Activated CD8-positive, alpha-beta T cell treated with anti-CD3 and anti-CD28 coated beads for 36 hours (primary cell): ENCODE measurements at regions not wholly inside any gene's neighbourhood (a gene's known extent, or its start where the extent isn't known, plus 50 kb on each side); places are given as distances from the start of the nearest gene placed in this dataset.

Source experiments
- ATAC-seq: fragments of 200-7000 bp; cut with Tn5 transposase; one replicate; pipeline ENCODE4 v1.10.0; 2021; ENCODE audit warnings: mild to moderate bottlenecking, moderate library complexity
- CTCF ChIA-PET: fragments of 350-600 bp; sonication (Branson Sonifier 250); formaldehyde crosslinking; loops from one replicate; lab custom pipeline; 2021; ENCODE audit warnings: antibody characterized with exemption; lab: Charles Lee
- POLR2A ChIA-PET: fragments of 350-600 bp; sonication (Branson Sonifier 250); formaldehyde crosslinking; loops from one replicate; lab custom pipeline; 2021; ENCODE audit warnings: antibody characterized with exemption; lab: Charles Lee
- DNase-seq: peaks from one replicate; pipeline ENCODE4 v3.0.0-alpha.2; 2020
- H3K27ac Mint-ChIP-seq: one replicate; pipeline ENCODE4 v1.8.0; 2021; ENCODE audit warnings: mild to moderate bottlenecking, mixed read lengths
- H3K27me3 Mint-ChIP-seq: one replicate; pipeline ENCODE4 v1.8.0; 2021; ENCODE audit warnings: mixed read lengths
- H3K36me3 Mint-ChIP-seq: one replicate; pipeline ENCODE4 v1.8.0; 2021; ENCODE audit warnings: low read depth, mixed read lengths
- H3K4me1 Mint-ChIP-seq: one replicate; pipeline ENCODE4 v1.8.0; 2021; ENCODE audit warnings: low read depth, mixed read lengths
- H3K4me3 Mint-ChIP-seq: one replicate; pipeline ENCODE4 v1.8.0; 2021; ENCODE audit warnings: mild to moderate bottlenecking, moderate library complexity, mixed read lengths
- H3K9me3 Mint-ChIP-seq: one replicate; pipeline ENCODE4 v1.8.0; 2021; ENCODE audit warnings: mixed read lengths
- intact Hi-C: fragments of 100-400 bp; cut with micrococcal nuclease; formaldehyde crosslinking; loops from one replicate; pipeline ENCODE4 v1.10.0; 2022
- TF ChIP-seq, protein P1 (sequence below): fragments of 200-600 bp; IDR thresholded peaks from one replicate; pipeline ENCODE4 v1.8.0; 2022; ENCODE audit warnings: antibody characterized with exemption, mild to moderate bottlenecking

DNA sequence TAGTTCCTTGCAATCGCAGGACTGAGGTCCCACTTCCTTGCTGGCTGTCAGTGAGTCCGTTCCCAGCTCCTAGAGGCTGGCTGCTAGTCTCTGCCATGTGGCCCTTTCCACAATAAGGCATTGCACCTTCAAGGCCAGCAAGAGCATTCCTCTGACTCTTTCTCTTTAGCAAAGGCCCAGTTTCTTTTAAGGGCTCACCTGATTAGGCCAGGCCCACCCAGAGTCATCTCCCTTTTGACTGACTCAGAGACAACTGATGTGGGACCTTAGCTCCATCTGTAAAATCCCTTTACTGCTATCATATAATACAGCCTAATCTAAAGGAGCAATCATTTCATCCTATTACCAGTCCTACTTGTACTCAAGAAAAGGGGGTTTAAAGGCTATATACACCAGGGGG is 278.2 kb downstream of the SLC4A3 start:
- no peaks in the 10 kb centered on the region for H3K9me3 Mint-ChIP-seq
- intact Hi-C loops = no loop called here
- H3K4me3 Mint-ChIP-seq = no peak overlapping the region
- DNase-seq (no peak), ATAC-seq (no peak)
- H3K27ac Mint-ChIP-seq = no peak overlapping the region
- TF ChIP-seq, protein P1, sequence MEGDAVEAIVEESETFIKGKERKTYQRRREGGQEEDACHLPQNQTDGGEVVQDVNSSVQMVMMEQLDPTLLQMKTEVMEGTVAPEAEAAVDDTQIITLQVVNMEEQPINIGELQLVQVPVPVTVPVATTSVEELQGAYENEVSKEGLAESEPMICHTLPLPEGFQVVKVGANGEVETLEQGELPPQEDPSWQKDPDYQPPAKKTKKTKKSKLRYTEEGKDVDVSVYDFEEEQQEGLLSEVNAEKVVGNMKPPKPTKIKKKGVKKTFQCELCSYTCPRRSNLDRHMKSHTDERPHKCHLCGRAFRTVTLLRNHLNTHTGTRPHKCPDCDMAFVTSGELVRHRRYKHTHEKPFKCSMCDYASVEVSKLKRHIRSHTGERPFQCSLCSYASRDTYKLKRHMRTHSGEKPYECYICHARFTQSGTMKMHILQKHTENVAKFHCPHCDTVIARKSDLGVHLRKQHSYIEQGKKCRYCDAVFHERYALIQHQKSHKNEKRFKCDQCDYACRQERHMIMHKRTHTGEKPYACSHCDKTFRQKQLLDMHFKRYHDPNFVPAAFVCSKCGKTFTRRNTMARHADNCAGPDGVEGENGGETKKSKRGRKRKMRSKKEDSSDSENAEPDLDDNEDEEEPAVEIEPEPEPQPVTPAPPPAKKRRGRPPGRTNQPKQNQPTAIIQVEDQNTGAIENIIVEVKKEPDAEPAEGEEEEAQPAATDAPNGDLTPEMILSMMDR = no peak
- no peaks in the 10 kb centered on the region for H3K36me3 Mint-ChIP-seq
- no peaks in the 10 kb centered on the region for H3K4me1 Mint-ChIP-seq
- ChIA-PET POLR2A (no interaction called here), CTCF (no interaction called here)
- no peaks in the 10 kb centered on the region for H3K27me3 Mint-ChIP-seq

DNA sequence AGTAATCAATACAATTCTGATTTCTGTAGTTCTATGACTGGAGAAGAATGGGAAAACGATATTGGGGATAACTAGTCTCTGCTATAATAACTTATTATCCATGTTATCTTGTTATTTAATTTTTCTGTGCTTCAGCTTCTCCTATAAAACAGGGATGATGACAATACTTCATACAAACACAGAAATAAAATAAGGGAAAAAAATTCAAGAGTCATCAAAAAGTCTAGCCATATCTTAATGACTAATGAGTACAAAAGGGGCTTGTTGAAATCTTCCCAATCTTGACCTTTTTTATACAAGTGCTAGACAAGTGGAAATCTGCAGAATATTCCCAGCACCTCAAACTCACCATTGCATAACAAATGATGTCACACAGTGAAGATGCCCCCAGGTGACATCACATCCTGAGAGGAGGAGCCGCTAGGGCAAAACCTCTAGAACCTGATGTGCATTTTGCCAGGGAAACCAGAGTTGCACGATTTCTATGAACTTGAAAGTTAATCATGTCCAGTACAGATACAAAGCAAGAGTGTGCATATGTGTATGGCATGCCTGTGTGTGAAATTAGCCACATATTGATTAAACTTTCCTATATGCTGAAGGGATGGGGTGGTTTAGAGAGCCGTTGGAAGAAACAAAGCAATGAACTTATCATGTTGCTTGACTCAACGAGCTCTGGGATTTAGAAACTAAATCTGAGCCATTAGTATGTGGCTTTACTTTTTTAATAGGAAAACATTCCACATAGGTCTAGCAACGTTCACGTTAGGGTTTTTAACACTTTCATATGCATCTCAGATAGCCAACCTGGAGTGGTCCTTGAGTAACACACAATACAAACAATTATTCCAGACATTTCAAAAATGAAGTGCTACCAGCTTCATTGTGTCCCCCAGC is 278.9 kb downstream of the SLC4A3 start:
- Mint-ChIP-seq H3K27ac (no peak overlapping the region), H3K4me1 (no peaks in the 10 kb centered on the region), H3K4me3 (no peak overlapping the region), H3K36me3 (no peaks in the 10 kb centered on the region), H3K9me3 (no peaks in the 10 kb centered on the region), H3K27me3 (no peaks in the 10 kb centered on the region)
- ATAC-seq (no peak), DNase-seq (no peak)
- TF ChIP-seq, protein P1 = no peak
- intact Hi-C loops = no loop called here
- POLR2A ChIA-PET = no interaction called here
- CTCF ChIA-PET = no interaction called here

DNA sequence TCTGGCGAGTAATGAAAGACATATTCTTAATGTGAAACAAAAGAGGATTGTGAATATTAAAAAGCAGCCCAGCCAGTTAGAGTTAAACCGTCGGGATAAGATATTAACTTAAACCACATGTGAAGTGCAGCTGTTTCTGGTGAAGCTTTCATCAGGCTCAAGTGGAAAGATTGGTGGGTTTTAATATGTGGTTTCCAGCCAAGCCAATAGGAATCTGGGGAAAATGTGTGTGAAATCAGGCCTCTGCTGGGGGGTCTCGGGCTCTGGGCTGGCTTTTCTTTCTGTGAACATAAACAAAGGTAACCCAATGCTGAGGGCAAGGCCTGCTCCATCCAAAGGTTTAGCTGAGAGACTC is 279.6 kb downstream of the SLC4A3 start:
- H3K9me3 Mint-ChIP-seq = no peaks in the 10 kb centered on the region

DNA sequence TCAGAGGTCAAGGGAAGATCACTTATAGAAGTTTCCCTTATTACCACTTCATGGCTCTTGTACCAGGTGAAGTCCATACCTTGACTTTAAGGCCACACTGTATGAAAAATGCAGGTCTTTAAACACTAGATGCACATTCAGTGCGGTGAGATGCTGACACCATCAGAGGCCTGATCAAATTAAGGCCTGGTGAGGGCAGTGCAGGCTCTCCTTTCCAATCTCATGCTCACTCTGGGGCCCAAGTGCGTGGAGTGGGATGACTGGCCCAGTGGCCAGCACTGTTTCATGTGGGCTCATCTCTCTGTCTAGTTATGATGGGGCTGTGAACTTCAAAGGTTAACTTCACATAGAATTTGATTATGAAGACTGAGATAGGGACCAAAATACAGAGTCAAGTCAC is 281.1 kb downstream of the SLC4A3 start:
- ATAC-seq (no peak), DNase-seq (no peak)
- TF ChIP-seq, protein P1 = no peak
- intact Hi-C loops = no loop called here
- Mint-ChIP-seq H3K4me1 (no peaks in the 10 kb centered on the region), H3K4me3 (no peak overlapping the region), H3K36me3 (no peaks in the 10 kb centered on the region), H3K9me3 (no peaks in the 10 kb centered on the region), H3K27me3 (no peaks in the 10 kb centered on the region), H3K27ac (no peak overlapping the region)
- ChIA-PET CTCF (no interaction called here), POLR2A (no interaction called here)

More for the DNA sequence above, 279.6 kb downstream of the SLC4A3 start:
- H3K4me1 Mint-ChIP-seq = no peaks in the 10 kb centered on the region
- H3K27ac Mint-ChIP-seq = no peak overlapping the region
- POLR2A ChIA-PET = interaction anchor here (0.6 to 0.8 kb wide), 2 partner anchors 115 to 906 kb away, joined by 3 read pairs; no protein-coding TSS in a partner anchor
- H3K36me3 Mint-ChIP-seq = no peaks in the 10 kb centered on the region
- TF ChIP-seq, protein P1 = no peak
- ATAC-seq (no peak), DNase-seq (no peak)
- no peak overlapping the region for H3K4me3 Mint-ChIP-seq
- H3K27me3 Mint-ChIP-seq = no peaks in the 10 kb centered on the region
- CTCF ChIA-PET = no interaction called here
- intact Hi-C loops = no loop called here

DNA sequence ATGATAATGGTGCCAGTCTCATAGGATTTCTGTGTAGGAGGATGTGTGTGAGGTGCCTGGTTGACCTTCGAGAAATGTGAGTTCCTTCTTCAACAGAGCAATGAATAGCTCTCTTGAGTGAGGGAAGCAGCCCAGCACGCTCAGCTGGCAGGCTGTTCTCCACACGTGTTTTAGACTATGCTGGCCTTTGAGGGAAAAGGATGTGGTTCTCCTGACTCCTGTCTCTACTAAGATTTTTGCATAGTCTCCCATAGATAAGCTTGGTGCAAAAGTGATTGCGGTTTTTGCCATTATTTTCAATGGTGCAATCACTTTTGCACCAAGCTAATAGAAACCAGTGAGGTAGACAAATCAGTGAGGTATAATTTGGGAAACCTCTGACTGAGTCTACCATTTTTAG is 284.1 kb downstream of the SLC4A3 start:
- no peaks in the 10 kb centered on the region for H3K4me1 Mint-ChIP-seq
- TF ChIP-seq, protein P1 = no peak

More for the DNA sequence above, 284.1 kb downstream of the SLC4A3 start:
- DNase-seq (no peak), ATAC-seq (no peak)
- Mint-ChIP-seq H3K36me3 (no peaks in the 10 kb centered on the region), H3K27me3 (peaks cover 2% of the 10 kb centered on the region), H3K27ac (no peak overlapping the region), H3K9me3 (no peaks in the 10 kb centered on the region), H3K4me3 (no peak overlapping the region)
- CTCF ChIA-PET = no interaction called here
- intact Hi-C loops = no loop called here
- POLR2A ChIA-PET = no interaction called here
